ENCODE measurements at regions not wholly inside any gene's neighbourhood (a gene's known extent, or its start where the extent isn't known, plus 50 kb on each side); places are given as distances from the start of the nearest gene placed in this dataset.

DNA sequence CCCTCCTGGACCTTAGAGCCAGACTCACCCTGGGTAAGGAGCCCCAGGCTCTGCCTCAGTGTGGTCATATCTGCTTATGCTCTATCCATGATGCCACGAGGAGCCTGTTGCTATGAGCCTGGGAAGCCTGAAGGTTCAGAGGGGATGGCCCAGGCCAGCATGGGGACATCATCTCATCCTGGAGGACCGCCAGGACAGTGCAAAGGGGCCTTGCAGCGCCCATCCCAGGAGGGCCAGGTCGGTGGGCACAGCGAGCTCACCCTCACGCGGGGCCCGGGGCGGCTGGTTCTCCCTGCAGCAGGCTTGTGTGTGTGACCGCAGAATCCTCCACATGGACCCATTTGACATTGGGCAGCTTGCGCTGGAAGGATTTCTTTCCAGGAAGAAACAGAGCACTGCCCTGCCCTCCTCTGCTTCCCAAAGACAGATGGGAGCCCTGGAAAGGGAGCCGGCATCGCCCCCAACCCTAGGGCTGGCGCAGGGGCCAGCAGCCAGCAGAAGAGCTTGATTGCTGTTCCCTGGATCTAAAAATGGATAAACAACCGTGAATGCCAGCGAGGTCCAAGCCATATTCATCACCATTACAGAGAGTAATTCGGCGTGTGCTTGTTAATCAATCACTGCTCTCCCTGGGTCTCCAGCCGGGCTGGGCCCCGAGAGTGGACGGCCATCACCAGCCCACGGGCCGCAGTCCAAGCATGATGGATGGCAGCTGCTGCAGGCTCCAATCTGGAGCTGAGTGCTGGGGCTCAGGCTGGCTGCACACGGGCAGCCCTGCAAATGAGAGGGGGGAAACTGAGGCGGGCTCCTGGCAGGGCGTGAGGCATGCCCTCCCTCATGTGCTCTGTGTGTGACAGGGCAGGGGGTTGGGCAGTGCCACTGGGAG, 739.7 kb downstream of the BRD1 start:
- Histone ChIP-seq H3K36me3 (ENCODE audit: control insufficient read depth, insufficient read depth, low read length) (no peaks in the 10 kb centered on the region), H3K4me3 (ENCODE audit: low read depth, low read length) (no peak overlapping the region), H3K27me3 (ENCODE audit: control insufficient read depth, insufficient read depth, low read length) (no peaks in the 10 kb centered on the region)
- FAIRE-seq (no peak), DNase-seq (ENCODE audit: low read depth) (no peak)
- TF ChIP-seq, protein P1, sequence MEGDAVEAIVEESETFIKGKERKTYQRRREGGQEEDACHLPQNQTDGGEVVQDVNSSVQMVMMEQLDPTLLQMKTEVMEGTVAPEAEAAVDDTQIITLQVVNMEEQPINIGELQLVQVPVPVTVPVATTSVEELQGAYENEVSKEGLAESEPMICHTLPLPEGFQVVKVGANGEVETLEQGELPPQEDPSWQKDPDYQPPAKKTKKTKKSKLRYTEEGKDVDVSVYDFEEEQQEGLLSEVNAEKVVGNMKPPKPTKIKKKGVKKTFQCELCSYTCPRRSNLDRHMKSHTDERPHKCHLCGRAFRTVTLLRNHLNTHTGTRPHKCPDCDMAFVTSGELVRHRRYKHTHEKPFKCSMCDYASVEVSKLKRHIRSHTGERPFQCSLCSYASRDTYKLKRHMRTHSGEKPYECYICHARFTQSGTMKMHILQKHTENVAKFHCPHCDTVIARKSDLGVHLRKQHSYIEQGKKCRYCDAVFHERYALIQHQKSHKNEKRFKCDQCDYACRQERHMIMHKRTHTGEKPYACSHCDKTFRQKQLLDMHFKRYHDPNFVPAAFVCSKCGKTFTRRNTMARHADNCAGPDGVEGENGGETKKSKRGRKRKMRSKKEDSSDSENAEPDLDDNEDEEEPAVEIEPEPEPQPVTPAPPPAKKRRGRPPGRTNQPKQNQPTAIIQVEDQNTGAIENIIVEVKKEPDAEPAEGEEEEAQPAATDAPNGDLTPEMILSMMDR (IDR thresholded peaks at IDR 0.05; ENCODE audit: insufficient read depth, low read length, severe bottlenecking): no peak

DNA sequence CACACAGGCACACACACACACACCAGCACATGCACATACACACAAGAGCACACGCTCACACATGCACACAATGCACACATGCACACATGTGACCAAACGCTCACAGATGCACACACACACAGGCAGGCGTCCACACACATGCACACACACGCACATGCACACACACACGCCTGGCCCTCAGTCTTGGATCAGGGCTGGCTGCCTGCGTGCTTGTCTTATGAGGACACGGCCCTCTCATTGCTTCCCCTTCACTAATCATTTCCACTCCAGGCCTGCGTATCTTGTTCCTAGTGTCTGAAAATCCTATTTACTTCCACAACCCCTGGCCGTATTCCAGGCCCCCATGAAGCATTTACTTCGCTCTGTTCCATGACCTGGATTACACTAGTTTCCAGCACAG, 740.5 kb downstream of the BRD1 start:
- H3K27me3 ChIP-seq (ENCODE audit: control insufficient read depth, insufficient read depth, low read length): no peaks in the 10 kb centered on the region
- H3K36me3 ChIP-seq (ENCODE audit: control insufficient read depth, insufficient read depth, low read length): no peaks in the 10 kb centered on the region
- H3K4me3 ChIP-seq (ENCODE audit: low read depth, low read length): no peak overlapping the region
- TF ChIP-seq, protein P1 (IDR thresholded peaks at IDR 0.05; ENCODE audit: insufficient read depth, low read length, severe bottlenecking): no peak
- FAIRE-seq (no peak), DNase-seq (ENCODE audit: low read depth) (no peak)

DNA sequence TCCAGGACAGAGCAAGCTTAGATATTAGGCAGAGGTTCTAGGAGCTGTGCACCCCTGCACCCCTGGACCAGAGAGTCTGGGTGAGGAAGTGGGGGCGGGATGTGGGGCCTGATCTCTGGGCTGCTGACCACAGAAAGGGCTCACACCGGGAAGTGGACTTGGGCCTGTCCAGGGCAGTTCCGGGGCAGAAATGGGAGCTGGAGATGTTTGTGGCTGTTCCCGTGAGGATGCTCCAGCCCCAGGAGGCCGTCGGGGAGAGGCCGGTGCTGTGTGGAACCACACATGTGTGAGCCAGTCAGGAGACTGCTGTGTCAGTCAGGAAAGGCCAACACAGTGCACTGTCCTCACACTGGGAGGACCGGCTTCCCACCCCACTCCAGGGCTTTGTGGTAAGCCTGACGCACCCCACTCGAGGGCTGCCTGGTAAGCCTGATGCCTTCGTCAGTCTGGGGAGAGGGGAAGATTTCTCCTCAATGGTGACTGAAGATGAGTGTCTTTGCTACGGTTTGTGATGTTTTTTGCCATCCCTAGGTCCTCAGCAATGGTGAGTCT, 741.0 kb downstream of the BRD1 start:
- Histone ChIP-seq H3K27me3 (ENCODE audit: control insufficient read depth, insufficient read depth, low read length) (no peaks in the 10 kb centered on the region), H3K36me3 (ENCODE audit: control insufficient read depth, insufficient read depth, low read length) (no peaks in the 10 kb centered on the region), H3K4me3 (ENCODE audit: low read depth, low read length) (no peak overlapping the region)
- FAIRE-seq (no peak), DNase-seq (ENCODE audit: low read depth) (no peak)
- TF ChIP-seq, protein P1 (IDR thresholded peaks at IDR 0.05; ENCODE audit: insufficient read depth, low read length, severe bottlenecking): no peak

DNA sequence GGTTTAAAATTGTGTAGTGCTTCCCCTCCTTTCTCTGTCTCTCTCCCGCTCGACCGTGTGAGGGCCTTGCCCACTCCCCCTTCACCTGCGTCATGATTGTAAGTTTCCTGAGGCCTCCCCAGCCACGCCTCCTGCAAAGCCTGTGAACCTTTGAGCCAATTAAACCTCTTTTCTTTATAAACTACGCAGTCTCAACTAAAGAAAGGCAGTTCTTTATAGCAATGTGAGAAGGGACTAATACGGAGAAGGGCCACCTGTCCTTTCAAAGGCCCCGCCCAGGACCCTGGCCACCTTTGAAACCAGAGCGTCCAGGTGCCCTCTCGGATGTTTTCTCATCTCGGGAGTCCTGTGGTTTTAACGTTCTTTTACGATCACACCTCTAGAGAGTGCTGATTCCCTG, 741.5 kb downstream of the BRD1 start:
- DNase-seq (ENCODE audit: low read depth): no peak
- Histone ChIP-seq H3K36me3 (ENCODE audit: control insufficient read depth, insufficient read depth, low read length) (no peaks in the 10 kb centered on the region), H3K4me3 (ENCODE audit: low read depth, low read length) (no peak overlapping the region), H3K27me3 (ENCODE audit: control insufficient read depth, insufficient read depth, low read length) (no peaks in the 10 kb centered on the region)
- TF ChIP-seq, protein P1 (IDR thresholded peaks at IDR 0.05; ENCODE audit: insufficient read depth, low read length, severe bottlenecking): no peak
- FAIRE-seq: no peak

DNA sequence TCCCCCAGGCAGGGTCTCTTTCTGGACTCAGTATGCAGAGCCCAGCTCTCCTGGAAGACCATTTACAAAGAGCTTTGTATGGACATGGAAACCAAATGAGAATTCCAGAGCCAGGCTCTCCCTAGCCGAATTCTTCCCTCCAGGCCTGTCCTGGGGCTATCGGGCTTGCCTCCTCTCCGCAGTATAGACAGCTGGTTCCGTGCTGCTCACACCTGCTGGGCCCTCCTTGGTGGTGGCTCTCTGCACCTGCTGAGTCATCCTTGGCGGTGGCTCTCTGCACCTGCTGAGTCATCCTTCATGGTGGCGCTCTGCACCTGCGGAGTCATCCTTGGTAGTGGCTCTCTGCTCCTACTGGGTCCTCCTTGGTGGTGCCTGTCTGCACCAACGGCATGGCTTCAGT, 743.5 kb downstream of the BRD1 start:
- DNase-seq (ENCODE audit: low read depth) (no peak), FAIRE-seq (no peak)
- Histone ChIP-seq H3K27me3 (ENCODE audit: control insufficient read depth, insufficient read depth, low read length) (no peaks in the 10 kb centered on the region), H3K36me3 (ENCODE audit: control insufficient read depth, insufficient read depth, low read length) (no peaks in the 10 kb centered on the region), H3K4me3 (ENCODE audit: low read depth, low read length) (no peak overlapping the region)
- TF ChIP-seq, protein P1 (IDR thresholded peaks at IDR 0.05; ENCODE audit: insufficient read depth, low read length, severe bottlenecking): no peak

All from bronchial epithelial cell (primary cell).